Panc1 (cell line): ENCODE measurements at regions not wholly inside any gene's neighbourhood (a gene's known extent, or its start where the extent isn't known, plus 50 kb on each side); places are given as distances from the start of the nearest gene placed in this dataset.

Experiments used
- ATAC-seq: fragments of 200-7000 bp; cut with Tn5 transposase; 2 replicates; pipeline ENCODE4 v1.9.1; 2020; ENCODE audit warnings: mild to moderate bottlenecking, moderate library complexity
- BruUV-seq: library from RNA; stranded (reverse); fragments of 400-500 nt; replicated peaks from 2 replicates; lab custom pipeline; 2021; lab: Mats Ljungman, UMichigan
- CTCF ChIA-PET: fragments of 300-600 bp; sonication (Branson Sonifier 250); formaldehyde crosslinking; loops from one replicate; lab custom pipeline; 2022; ENCODE audit warnings: antibody characterized with exemption; lab: Charles Lee
- POLR2A ChIA-PET: fragments of 300-600 bp; sonication (Branson Sonifier 250); formaldehyde crosslinking; loops from one replicate; lab custom pipeline; 2022; ENCODE audit warnings: antibody characterized with exemption; lab: Charles Lee
- DNase-seq: peaks from one replicate; pipeline ENCODE4 v3.0.0-alpha.2; 2010; ENCODE audit warnings: low read depth, low spot score
- H3K27ac ChIP-seq: 2 replicates; pipeline ENCODE4 v1.5.1; 2011; ENCODE audit warnings: mild to moderate bottlenecking, low read length, inconsistent platforms
- H3K27me3 ChIP-seq: fragments of 200-500 bp; sonication (Bioruptor generic); 2 replicates; pipeline ENCODE4 v1.6.0; 2014; ENCODE audit warnings: low read length, inconsistent platforms; ENCODE audit not compliant: control insufficient read depth, insufficient read depth
- H3K36me3 ChIP-seq: fragments of 200-500 bp; sonication (Bioruptor generic); 2 replicates; pipeline ENCODE4 v1.5.1; 2014; ENCODE audit warnings: inconsistent platforms, mild to moderate bottlenecking, low read length, moderate library complexity; ENCODE audit not compliant: control insufficient read depth, insufficient read depth
- H3K4me1 ChIP-seq: 2 replicates; pipeline ENCODE4 v1.5.1; 2011; ENCODE audit warnings: inconsistent platforms, mild to moderate bottlenecking, low read length, moderate library complexity; ENCODE audit not compliant: control insufficient read depth, insufficient read depth
- H3K4me3 ChIP-seq, 2 experiments: 2 replicates each; pipeline ENCODE4 v1.5.1; 2011 to 2012; ENCODE audit warnings: low read depth in 2 of 2, low read length in 2 of 2, mild to moderate bottlenecking in 2 of 2, inconsistent platforms in 1 of 2, moderate library complexity in 1 of 2
- H3K9me3 ChIP-seq: fragments of 200-500 bp; sonication (Bioruptor generic); 2 replicates; pipeline ENCODE4 v1.5.1; 2014; ENCODE audit warnings: low read depth, mild to moderate bottlenecking, inconsistent platforms, low read length, moderate library complexity; ENCODE audit not compliant: control insufficient read depth, insufficient read depth
- POLR2AphosphoS5 ChIP-seq: IDR thresholded peaks from 2 replicates; pipeline ENCODE4 v1.6.1; 2012; ENCODE audit warnings: mild to moderate bottlenecking, low read depth, low read length, moderate library complexity
- REST ChIP-seq, 2 experiments: IDR thresholded peaks; 2 replicates each; pipeline ENCODE4 v1.6.1; 2011 to 2012; ENCODE audit warnings: low read depth in 2 of 2, control low read depth in 1 of 2, low read length in 1 of 2, mild to moderate bottlenecking in 1 of 2, moderate library complexity in 1 of 2; ENCODE audit not compliant: insufficient read depth in 1 of 2
- SIN3A ChIP-seq: IDR thresholded peaks from 2 replicates; pipeline ENCODE4 v1.6.1; 2012; ENCODE audit warnings: low read depth, mild to moderate bottlenecking, low read length, moderate library complexity, borderline replicate concordance; ENCODE audit not compliant: insufficient read depth
- TCF7L2 ChIP-seq: IDR thresholded peaks from 2 replicates; pipeline ENCODE4 v1.6.1; 2011; ENCODE audit warnings: mild to moderate bottlenecking, low read depth, low read length, inconsistent platforms
- in situ Hi-C: cut with HindIII; loops from 2 replicates; pipeline ENCODE4 v1.10.0; 2016; ENCODE audit warnings: low sequenced_read_pairs, low pct_unique_long_range_greater_than_20kb
- intact Hi-C: fragments of 100-400 bp; cut with micrococcal nuclease; formaldehyde crosslinking; loops from one replicate; pipeline ENCODE4 v1.10.0; 2022; ENCODE audit not compliant: unreplicated experiment
- TF ChIP-seq, protein P1 (sequence below): fragments of 450-650 bp; IDR thresholded peaks from 2 replicates; pipeline ENCODE4 v1.5.1; 2017; ENCODE audit warnings: mild to moderate bottlenecking

DNA sequence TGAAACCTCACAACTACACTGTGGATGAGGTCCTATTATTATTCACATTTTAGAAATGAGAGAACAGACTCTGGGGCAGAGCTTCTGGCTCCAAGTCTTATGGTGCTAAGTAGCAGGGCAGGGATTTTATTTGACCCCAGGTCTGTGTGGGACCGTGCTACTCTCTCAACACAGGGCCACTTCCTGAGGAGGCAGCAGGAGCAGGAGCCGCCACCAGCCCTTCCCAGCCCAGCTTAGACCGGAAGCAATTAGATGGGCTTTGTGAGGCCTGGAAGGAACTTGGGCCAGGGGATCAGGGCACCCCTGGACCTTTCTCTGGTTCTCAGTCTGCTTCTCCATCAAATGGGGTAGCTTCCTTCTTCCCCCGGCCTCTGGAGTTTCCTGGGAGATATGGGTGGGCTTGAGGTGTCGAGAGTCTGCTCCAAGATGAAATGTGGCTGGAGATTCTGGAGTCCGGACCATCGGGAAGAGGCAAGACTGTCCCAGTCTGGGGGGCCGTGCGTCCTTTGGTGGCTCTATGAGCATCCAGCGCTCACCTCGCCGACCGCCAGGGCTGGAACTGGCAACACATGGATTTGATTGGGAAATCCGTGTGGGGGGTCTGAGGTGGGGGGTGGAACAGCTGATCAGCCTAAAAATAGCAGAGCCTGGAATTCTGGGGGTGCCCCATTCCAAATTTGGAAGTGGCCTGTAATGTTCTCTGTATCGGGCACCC, 136.8 kb downstream of the FOXD2 start:
- H3K4me1 ChIP-seq = no peaks in the 10 kb centered on the region; the same call in 1 of the 2 replicates
- no peaks in the 10 kb centered on the region; the same call in none of the 2 replicates for H3K27me3 ChIP-seq
- in situ Hi-C loops = no loop called here

DNA sequence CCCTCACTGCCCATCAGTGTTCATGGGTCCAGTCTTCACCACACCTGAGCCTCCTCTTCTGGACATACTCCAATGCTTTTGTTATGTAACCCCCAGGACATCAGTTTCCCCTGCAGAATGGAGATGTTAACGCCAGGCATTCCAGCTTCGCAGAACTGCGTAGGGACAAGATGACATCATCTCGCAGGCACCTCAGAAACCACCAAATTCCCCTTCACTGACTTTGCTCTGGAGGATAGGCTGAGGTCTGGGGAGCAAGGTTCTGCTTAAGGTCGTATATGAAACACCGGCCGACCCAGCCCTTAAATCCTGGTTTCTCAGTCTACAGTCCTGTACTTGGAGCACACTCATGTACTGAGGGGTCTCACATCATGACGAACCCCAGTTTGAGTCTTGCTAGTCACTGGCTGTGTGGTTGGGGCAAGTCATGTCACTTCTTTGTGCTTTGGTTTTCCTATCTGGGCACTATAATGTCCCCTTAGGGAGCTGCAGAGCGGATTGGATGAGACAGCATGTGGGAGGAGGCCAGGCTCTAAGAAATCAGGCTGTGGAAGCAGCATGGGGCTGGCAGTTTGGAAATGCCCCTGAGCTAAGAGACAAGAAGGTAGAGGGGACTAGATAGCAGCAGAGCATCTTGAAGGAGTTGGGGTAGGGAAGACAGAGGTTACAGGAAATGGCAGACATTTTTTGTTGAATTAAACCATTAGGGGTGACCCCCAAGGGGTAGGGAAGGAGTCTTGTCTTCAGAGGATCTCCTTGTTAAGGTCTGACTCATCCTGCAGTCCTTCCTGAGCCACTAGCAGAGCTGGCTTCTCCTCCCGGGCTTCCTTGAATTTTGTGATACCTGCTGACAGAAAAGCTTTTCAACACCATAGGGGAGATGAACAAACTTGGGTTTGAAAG, 138.3 kb downstream of the FOXD2 start:
- Histone ChIP-seq H3K9me3 (no peaks in the 10 kb centered on the region), H3K4me3 (no peak overlapping the region), H3K36me3 (no peaks in the 10 kb centered on the region), H3K27ac (no peak overlapping the region), H3K27me3 (peaks cover 4% of the 10 kb centered on the region; the same call in 1 of the 2 replicates), H3K4me1 (no peaks in the 10 kb centered on the region; the same call in 1 of the 2 replicates)
- intact Hi-C loops = no loop called here
- no peak for DNase-seq
- in situ Hi-C loops = no loop called here
- ChIA-PET POLR2A (no interaction called here), CTCF (no interaction called here)
- ATAC-seq = no peak
- no TSS peak for BruUV-seq
- no peak for TF ChIP-seq REST (IDR thresholded peaks at IDR 0.05; ENCODE audit: insufficient read depth in 1 of 2, low read depth in 2 of 2, low read length in 1 of 2)
- TF ChIP-seq POLR2AphosphoS5 = no peak
- TF ChIP-seq TCF7L2 = no peak
- no peak for TF ChIP-seq SIN3A

More for the DNA sequence above, 136.8 kb downstream of the FOXD2 start:
- TF ChIP-seq TCF7L2 (no peak), SIN3A (no peak), REST (IDR thresholded peaks at IDR 0.05; ENCODE audit: insufficient read depth in 1 of 2, low read depth in 2 of 2, low read length in 1 of 2) (no peak), POLR2AphosphoS5 (no peak)
- TF ChIP-seq, protein P1, sequence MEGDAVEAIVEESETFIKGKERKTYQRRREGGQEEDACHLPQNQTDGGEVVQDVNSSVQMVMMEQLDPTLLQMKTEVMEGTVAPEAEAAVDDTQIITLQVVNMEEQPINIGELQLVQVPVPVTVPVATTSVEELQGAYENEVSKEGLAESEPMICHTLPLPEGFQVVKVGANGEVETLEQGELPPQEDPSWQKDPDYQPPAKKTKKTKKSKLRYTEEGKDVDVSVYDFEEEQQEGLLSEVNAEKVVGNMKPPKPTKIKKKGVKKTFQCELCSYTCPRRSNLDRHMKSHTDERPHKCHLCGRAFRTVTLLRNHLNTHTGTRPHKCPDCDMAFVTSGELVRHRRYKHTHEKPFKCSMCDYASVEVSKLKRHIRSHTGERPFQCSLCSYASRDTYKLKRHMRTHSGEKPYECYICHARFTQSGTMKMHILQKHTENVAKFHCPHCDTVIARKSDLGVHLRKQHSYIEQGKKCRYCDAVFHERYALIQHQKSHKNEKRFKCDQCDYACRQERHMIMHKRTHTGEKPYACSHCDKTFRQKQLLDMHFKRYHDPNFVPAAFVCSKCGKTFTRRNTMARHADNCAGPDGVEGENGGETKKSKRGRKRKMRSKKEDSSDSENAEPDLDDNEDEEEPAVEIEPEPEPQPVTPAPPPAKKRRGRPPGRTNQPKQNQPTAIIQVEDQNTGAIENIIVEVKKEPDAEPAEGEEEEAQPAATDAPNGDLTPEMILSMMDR = no peak
- Histone ChIP-seq H3K36me3 (no peaks in the 10 kb centered on the region), H3K27ac (no peak overlapping the region), H3K9me3 (no peaks in the 10 kb centered on the region), H3K4me3 (no peak overlapping the region)
- intact Hi-C loops = no loop called here
- POLR2A ChIA-PET = no interaction called here
- BruUV-seq = no TSS peak
- CTCF ChIA-PET = interaction anchor here (0.6 kb wide), 1 partner anchor 148 kb away, joined by 3 read pairs; no protein-coding TSS in a partner anchor
- DNase-seq (no peak), ATAC-seq (no peak)
